ENCODE measurements at regions not wholly inside any gene's neighbourhood (a gene's known extent, or its start where the extent isn't known, plus 50 kb on each side); places are given as distances from the start of the nearest gene placed in this dataset.

DNA sequence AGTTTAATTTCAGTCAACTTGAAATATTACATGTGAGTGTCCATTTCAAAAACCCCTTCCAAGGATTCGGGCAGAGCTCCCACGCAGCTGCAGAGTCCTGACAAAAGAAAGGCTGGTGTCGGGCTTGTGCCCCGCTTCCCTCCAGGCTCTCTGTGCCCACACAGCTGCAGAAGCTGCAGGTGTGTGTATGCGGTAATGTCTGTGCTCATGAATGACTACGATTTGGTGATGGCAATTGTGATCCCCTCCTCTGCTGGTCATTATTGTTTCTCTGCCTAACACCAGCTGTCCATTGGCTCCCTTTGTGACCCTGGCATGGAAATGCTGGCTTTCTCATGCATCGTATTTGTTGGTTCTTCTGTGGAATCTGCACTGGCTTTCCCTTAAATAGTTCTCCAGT is 224.8 kb downstream of the NUP35 start:
- TF ChIP-seq STAT1 (IDR thresholded peaks at IDR 0.05; ENCODE audit: unreplicated experiment), result no peak
- TF ChIP-seq, protein P1, sequence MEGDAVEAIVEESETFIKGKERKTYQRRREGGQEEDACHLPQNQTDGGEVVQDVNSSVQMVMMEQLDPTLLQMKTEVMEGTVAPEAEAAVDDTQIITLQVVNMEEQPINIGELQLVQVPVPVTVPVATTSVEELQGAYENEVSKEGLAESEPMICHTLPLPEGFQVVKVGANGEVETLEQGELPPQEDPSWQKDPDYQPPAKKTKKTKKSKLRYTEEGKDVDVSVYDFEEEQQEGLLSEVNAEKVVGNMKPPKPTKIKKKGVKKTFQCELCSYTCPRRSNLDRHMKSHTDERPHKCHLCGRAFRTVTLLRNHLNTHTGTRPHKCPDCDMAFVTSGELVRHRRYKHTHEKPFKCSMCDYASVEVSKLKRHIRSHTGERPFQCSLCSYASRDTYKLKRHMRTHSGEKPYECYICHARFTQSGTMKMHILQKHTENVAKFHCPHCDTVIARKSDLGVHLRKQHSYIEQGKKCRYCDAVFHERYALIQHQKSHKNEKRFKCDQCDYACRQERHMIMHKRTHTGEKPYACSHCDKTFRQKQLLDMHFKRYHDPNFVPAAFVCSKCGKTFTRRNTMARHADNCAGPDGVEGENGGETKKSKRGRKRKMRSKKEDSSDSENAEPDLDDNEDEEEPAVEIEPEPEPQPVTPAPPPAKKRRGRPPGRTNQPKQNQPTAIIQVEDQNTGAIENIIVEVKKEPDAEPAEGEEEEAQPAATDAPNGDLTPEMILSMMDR (conservative IDR thresholded peaks at IDR 0.05; ENCODE audit: low read depth in 2 of 2), result no peak
- TF ChIP-seq, protein P2, sequence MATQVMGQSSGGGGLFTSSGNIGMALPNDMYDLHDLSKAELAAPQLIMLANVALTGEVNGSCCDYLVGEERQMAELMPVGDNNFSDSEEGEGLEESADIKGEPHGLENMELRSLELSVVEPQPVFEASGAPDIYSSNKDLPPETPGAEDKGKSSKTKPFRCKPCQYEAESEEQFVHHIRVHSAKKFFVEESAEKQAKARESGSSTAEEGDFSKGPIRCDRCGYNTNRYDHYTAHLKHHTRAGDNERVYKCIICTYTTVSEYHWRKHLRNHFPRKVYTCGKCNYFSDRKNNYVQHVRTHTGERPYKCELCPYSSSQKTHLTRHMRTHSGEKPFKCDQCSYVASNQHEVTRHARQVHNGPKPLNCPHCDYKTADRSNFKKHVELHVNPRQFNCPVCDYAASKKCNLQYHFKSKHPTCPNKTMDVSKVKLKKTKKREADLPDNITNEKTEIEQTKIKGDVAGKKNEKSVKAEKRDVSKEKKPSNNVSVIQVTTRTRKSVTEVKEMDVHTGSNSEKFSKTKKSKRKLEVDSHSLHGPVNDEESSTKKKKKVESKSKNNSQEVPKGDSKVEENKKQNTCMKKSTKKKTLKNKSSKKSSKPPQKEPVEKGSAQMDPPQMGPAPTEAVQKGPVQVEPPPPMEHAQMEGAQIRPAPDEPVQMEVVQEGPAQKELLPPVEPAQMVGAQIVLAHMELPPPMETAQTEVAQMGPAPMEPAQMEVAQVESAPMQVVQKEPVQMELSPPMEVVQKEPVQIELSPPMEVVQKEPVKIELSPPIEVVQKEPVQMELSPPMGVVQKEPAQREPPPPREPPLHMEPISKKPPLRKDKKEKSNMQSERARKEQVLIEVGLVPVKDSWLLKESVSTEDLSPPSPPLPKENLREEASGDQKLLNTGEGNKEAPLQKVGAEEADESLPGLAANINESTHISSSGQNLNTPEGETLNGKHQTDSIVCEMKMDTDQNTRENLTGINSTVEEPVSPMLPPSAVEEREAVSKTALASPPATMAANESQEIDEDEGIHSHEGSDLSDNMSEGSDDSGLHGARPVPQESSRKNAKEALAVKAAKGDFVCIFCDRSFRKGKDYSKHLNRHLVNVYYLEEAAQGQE (IDR thresholded peaks at IDR 0.05; ENCODE audit: unreplicated experiment), result no peak
- no peak for TF ChIP-seq EZH2 (IDR thresholded peaks at IDR 0.05; ENCODE audit: low read depth, unreplicated experiment)
- no peak for TF ChIP-seq EZH2phosphoT487 (IDR thresholded peaks at IDR 0.05; ENCODE audit: unreplicated experiment)
- TF ChIP-seq, protein P3, sequence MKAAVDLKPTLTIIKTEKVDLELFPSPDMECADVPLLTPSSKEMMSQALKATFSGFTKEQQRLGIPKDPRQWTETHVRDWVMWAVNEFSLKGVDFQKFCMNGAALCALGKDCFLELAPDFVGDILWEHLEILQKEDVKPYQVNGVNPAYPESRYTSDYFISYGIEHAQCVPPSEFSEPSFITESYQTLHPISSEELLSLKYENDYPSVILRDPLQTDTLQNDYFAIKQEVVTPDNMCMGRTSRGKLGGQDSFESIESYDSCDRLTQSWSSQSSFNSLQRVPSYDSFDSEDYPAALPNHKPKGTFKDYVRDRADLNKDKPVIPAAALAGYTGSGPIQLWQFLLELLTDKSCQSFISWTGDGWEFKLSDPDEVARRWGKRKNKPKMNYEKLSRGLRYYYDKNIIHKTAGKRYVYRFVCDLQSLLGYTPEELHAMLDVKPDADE (IDR thresholded peaks at IDR 0.05), result no peak
- no peak for TF ChIP-seq POLR2AphosphoS5 (IDR thresholded peaks at IDR 0.05; ENCODE audit: low read depth)
- no peak for TF ChIP-seq JUNB (IDR thresholded peaks at IDR 0.05; ENCODE audit: unreplicated experiment)
- no peak for TF ChIP-seq CREB1 (CRISPR knock-in tag; IDR thresholded peaks at IDR 0.05; ENCODE audit: low read depth)
- TF ChIP-seq ZNF114 (CRISPR knock-in tag; IDR thresholded peaks at IDR 0.05), result no peak
- TF ChIP-seq NANOG (IDR thresholded peaks at IDR 0.05; ENCODE audit: borderline replicate concordance), result no peak
- no peak for TF ChIP-seq ZNF331 (CRISPR knock-in tag; IDR thresholded peaks at IDR 0.05; ENCODE audit: low read depth)

Measured in GM23338 (cell line).